AG09319 (cell line): ENCODE measurements at regions not wholly inside any gene's neighbourhood (a gene's known extent, or its start where the extent isn't known, plus 50 kb on each side); places are given as distances from the start of the nearest gene placed in this dataset.

Experiments used
- DNase-seq: peaks from one replicate; pipeline ENCODE4 v3.0.0-alpha.2; 2010; ENCODE audit warnings: low read depth; ENCODE audit errors: extremely low read depth
- TF ChIP-seq, protein P1 (sequence below): IDR thresholded peaks from 2 replicates; pipeline ENCODE4 v1.5.1; 2011; ENCODE audit warnings: low read depth, mild to moderate bottlenecking, inconsistent platforms, low read length, moderate library complexity

DNA sequence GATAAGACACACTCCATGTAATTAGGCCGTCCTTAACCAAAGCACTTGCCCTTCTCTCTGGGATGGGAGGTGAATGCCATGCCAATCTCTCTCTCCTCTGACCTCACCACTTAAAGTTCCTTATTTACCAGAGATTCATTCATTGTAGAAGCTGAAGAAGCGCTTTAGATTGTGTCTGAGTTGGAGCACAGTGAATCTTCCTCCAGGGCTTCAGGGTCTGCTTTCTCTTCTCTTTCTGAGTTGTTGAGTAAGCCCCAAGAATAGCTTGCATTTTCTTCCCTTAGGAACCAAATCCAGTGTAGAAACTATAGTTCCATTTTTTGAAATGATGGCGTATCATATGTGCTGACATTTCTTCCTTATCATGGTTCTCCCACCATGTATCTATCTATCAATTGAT is 104.5 kb upstream of the MAML3 start:
- TF ChIP-seq, protein P1, sequence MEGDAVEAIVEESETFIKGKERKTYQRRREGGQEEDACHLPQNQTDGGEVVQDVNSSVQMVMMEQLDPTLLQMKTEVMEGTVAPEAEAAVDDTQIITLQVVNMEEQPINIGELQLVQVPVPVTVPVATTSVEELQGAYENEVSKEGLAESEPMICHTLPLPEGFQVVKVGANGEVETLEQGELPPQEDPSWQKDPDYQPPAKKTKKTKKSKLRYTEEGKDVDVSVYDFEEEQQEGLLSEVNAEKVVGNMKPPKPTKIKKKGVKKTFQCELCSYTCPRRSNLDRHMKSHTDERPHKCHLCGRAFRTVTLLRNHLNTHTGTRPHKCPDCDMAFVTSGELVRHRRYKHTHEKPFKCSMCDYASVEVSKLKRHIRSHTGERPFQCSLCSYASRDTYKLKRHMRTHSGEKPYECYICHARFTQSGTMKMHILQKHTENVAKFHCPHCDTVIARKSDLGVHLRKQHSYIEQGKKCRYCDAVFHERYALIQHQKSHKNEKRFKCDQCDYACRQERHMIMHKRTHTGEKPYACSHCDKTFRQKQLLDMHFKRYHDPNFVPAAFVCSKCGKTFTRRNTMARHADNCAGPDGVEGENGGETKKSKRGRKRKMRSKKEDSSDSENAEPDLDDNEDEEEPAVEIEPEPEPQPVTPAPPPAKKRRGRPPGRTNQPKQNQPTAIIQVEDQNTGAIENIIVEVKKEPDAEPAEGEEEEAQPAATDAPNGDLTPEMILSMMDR, result no peak

DNA sequence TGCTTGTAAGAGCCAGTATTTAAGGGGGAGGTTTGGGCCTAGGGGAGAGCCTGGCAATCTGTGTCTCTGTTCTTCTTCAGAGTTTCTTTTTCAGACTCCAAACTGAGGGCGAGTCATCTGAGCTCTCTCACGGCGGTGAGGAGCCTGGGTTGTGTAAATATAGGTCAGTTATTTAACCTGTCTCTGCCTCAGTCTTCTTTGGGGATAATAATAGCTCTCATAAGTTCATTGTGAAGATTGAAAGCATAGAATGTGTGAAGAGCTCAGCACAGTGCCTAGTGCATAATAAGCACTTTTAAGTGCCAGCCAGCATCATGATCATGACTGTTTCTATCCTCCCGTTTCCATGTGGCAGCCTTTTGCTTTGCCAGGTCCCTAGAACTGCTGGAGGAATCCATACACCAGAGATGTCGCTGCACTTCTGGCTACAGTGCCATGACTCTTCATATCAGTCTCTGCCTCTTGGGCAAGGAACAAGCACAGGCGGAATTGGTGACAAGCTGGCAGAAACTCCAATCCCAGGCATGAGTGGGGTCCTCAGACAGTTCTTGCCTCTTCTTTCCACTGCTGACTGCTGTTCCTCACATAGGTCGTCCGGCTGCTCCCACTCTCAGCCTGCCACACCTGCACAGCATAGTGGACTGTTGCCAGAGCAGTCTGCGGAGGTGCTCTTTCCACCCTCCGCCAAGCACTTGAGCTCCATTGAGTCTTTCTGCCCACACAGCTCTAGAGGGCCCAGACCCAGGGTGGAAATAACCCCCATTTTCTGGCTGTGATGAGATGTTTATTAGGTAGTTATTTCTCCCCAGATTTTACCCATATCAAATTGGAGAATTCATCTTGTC is 103.7 kb upstream of the MAML3 start:
- TF ChIP-seq, protein P1, result no peak
- DNase-seq, result no peak

More for the DNA sequence above, 104.5 kb upstream of the MAML3 start:
- no peak for DNase-seq

DNA sequence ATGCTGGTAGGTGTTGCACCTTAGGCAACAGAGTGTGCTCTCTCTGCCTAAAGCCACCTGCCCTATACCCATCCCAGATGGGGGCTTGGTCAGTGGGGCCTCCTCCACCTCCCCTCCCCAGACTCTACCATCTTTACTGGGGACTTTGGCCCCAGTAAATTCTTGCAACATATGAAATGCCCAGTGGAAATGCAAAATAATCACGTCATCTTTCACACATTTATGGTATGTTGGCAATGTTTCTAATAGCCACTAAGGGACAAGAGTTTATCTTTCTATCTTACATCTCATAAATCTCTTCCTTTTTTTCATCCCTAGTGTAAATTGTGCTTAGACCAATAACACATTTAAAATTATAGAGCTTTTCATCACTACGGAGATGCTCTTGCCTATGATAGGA is 103.0 kb upstream of the MAML3 start:
- TF ChIP-seq, protein P1, result no peak
- no peak for DNase-seq

DNA sequence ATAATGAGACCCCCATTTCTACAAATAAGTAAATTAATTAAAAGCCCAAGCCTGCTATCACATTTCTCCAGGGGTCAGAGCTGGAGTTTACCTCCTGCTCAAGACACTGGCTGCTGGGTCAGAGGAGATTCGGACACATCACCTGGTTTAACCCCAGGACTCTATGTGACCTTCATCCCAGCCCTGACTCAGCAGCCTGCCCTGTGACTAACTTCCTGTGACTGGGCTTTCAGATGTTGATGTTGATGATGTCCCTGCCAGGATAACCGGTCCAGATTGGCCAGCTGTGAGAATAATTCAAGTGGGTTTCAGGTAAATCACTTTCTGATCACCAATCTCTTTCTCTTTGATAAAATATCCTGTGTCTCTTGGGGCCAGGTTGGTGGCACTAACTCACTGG is 102.4 kb upstream of the MAML3 start:
- TF ChIP-seq, protein P1, result no peak
- DNase-seq, result no peak

DNA sequence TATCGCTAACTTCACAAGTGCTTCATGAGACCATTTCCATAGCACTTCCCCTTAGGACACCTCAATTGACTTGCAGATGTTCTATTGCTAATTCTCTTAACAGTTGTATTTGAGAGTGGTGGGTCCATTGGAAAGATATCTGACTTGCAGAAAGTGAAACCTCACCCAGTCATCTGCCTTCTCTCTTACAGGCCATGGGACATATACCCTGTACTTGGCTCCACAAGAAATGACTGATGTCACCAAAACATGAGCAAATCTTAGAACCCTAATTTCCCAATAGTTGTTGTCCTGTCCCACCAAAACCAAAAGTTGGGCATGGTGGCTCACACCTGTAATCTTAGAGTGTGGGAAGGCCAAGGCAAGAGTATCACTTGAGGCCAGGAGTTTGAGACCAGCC is 101.9 kb upstream of the MAML3 start:
- TF ChIP-seq, protein P1, result no peak
- DNase-seq, result no peak

DNA sequence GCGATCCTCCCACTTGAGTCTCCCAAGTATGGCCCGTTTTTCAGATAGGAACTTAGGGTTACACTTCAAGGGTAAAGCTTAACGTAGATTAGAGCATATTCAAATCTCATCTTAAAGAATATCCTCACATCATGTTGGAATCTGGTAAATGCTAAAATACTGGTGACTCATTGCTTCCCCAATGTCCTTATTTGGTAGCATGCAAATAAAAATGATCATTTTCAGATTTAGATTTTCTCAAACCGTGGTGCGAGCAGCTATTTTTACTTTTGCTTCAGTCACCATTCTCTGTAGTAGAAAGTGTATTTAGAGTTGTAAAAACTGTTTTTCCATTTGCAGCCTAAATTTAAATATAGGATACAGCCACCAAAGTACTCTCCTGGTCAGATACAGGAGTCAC is 101.5 kb upstream of the MAML3 start:
- TF ChIP-seq, protein P1, result no peak
- DNase-seq, result no peak

DNA sequence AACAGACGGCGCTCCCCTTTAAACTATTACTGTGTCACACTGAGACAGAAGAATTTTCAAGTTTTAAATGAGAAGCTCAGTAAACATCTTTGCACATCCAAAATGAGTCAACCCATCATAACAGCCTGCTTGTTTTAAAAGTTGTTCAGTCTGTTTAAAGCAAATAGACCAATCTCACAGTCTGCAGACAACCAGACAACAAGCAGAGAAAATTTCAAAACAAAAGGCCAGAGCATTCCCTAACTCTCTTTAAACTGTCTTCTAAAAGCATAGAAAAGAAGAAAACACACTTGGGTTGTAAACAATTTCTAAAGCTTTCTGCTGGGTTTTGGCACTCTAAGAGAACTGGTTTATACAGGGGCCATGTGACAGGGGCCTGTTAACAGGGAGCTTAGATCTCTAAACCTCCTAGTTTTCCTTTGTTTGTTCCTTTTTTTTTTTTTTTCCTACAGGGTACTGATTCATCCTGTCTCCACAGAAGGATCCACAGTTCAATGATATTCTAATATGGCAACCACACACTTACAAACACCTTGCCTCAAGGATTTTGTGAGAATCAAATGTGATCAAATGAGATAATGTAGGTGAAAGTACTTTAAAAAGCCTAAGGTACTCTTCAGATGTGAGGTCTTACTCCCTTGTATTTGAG is 100.8 kb upstream of the MAML3 start:
- TF ChIP-seq, protein P1, result no peak
- no peak for DNase-seq
